Left lung (tissue), 4 donors: ENCODE measurements at regions not wholly inside any gene's neighbourhood (a gene's known extent, or its start where the extent isn't known, plus 50 kb on each side); places are given as distances from the start of the nearest gene placed in this dataset.

Source experiments
- ATAC-seq: fragments of 200-7000 bp; cut with Tn5 transposase; one replicate; pipeline ENCODE4 v1.9.1; 2020; ENCODE audit warnings: moderate library complexity
- DNase-seq, 4 donors: peaks; one replicate each; pipeline ENCODE4 v3.0.0-alpha.2; 2013 to 2020
- H3K27ac ChIP-seq, 2 donors: fragments of 200-600 bp; sonication (generic) in 1 of 2; one replicate each; pipeline versions ENCODE4 v1.5.0 to v1.8.0; 2020 to 2021
- H3K27me3 ChIP-seq, 2 donors: fragments of 200-600 bp; sonication (generic) in 1 of 2; one replicate each; pipeline versions ENCODE4 v1.5.0 to v1.8.0; 2020 to 2021
- H3K36me3 ChIP-seq, 2 donors: fragments of 200-600 bp; sonication (generic) in 1 of 2; one replicate each; pipeline versions ENCODE4 v1.5.0 to v1.8.0; 2020 to 2021
- H3K4me1 ChIP-seq, 2 donors: fragments of 200-600 bp; one replicate each; pipeline ENCODE4 v1.8.0; 2021
- H3K4me3 ChIP-seq, 2 donors: fragments of 200-600 bp; sonication (generic) in 1 of 2; one replicate each; pipeline versions ENCODE4 v1.5.0 to v1.8.0; 2020 to 2021; ENCODE audit warnings: mild to moderate bottlenecking in 1 of 2
- H3K9me3 ChIP-seq, 2 donors: fragments of 200-600 bp; sonication (generic) in 1 of 2; one replicate each; pipeline versions ENCODE4 v1.5.0 to v1.8.0; 2020 to 2021
- CTCF ChIP-seq, 2 donors: fragments of 200-600 bp; sonication (generic) in 1 of 2; IDR thresholded peaks; one replicate each; pipeline versions ENCODE4 v1.5.0 to v1.8.0; 2021; ENCODE audit warnings: antibody characterized with exemption in 2 of 2
- intact Hi-C, 2 donors: fragments of 100-400 bp; cut with DNase I; formaldehyde crosslinking; loops; one replicate each; pipeline versions ENCODE4 v1.11.2 to v1.14.2; 2022
- donor health status: DM: no; HTN: yes; CAD: no.
- donor health status: DM: no; HTN: no; CAD: no.

- Histone ChIP-seq H3K27ac (no peak overlapping the region), H3K9me3 (no peaks in the 10 kb centered on the region), H3K36me3 (no peaks in the 10 kb centered on the region), H3K4me1 (peaks cover 0 to 6% of the 10 kb centered on the region in 2 donors), H3K27me3 (no peaks in the 10 kb centered on the region), H3K4me3 (no peak overlapping the region)
- ATAC-seq (peak; percentile 50), DNase-seq (no peak)
- TF ChIP-seq CTCF (IDR thresholded peaks at IDR 0.05): no peak
- intact Hi-C loops: no loop called here
Measured at GRCh38 chr13:80177327-80177726, 163.6 kb downstream of the SPRY2 start.

- intact Hi-C loops: no loop called here
- peaks cover 0 to 19% of the 10 kb centered on the region in 2 donors for H3K4me1 ChIP-seq
- peak in 2 of 4 donors; percentile 17 to 42 for DNase-seq
- no peaks in the 10 kb centered on the region for H3K9me3 ChIP-seq
- H3K27me3 ChIP-seq: no peaks in the 10 kb centered on the region
- no peak overlapping the region for H3K4me3 ChIP-seq
- no peak for TF ChIP-seq CTCF (IDR thresholded peaks at IDR 0.05)
- no peaks in the 10 kb centered on the region for H3K36me3 ChIP-seq
- H3K27ac ChIP-seq: no peak overlapping the region
- ATAC-seq: peak; percentile 60
Measured at GRCh38 chr13:80173224-80173623, 167.7 kb downstream of the SPRY2 start.

GRCh38 chr13:80171096-80171495 lies 169.8 kb downstream of the SPRY2 start:
- Histone ChIP-seq H3K27me3 (no peaks in the 10 kb centered on the region), H3K4me3 (no peak overlapping the region), H3K4me1 (peaks cover 0 to 23% of the 10 kb centered on the region in 2 donors), H3K9me3 (no peaks in the 10 kb centered on the region), H3K36me3 (no peaks in the 10 kb centered on the region), H3K27ac (no peak overlapping the region)
- intact Hi-C loops: no loop called here
- ATAC-seq: no peak
- no peak for TF ChIP-seq CTCF (IDR thresholded peaks at IDR 0.05)
- no peak for DNase-seq

GRCh38 chr13:80168089-80168850 lies 172.7 kb downstream of the SPRY2 start:
- H3K36me3 ChIP-seq: no peaks in the 10 kb centered on the region
- ATAC-seq: peak; percentile 74
- TF ChIP-seq CTCF (IDR thresholded peaks at IDR 0.05): no peak
- no peaks in the 10 kb centered on the region for H3K9me3 ChIP-seq
- peaks cover 0 to 21% of the 10 kb centered on the region in 2 donors for H3K4me1 ChIP-seq
- no peak for DNase-seq
- peak overlapping the region in 1 of 2 donors; percentile 79 for H3K27ac ChIP-seq
- no peaks in the 10 kb centered on the region for H3K27me3 ChIP-seq
- no peak overlapping the region for H3K4me3 ChIP-seq
- intact Hi-C loops: no loop called here

- DNase-seq (no peak), ATAC-seq (no peak)
- no peaks in the 10 kb centered on the region for H3K36me3 ChIP-seq
- TF ChIP-seq CTCF (IDR thresholded peaks at IDR 0.05): no peak
- no peaks in the 10 kb centered on the region for H3K9me3 ChIP-seq
- intact Hi-C loops: no loop called here
- no peaks in the 10 kb centered on the region for H3K27me3 ChIP-seq
- H3K4me1 ChIP-seq: peaks cover 0 to 17% of the 10 kb centered on the region in 2 donors
- H3K27ac ChIP-seq: no peak overlapping the region
- H3K4me3 ChIP-seq: no peak overlapping the region
Measured at GRCh38 chr13:80166352-80166751, 174.6 kb downstream of the SPRY2 start.
